Right renal cortex interstitium (tissue), 3 donors: ENCODE measurements at regions not wholly inside any gene's neighbourhood (a gene's known extent, or its start where the extent isn't known, plus 50 kb on each side); places are given as distances from the start of the nearest gene placed in this dataset.
"Not testable (repeated sequence)": the region's sequence is repeated elsewhere in the genome, so short reads cannot be mapped to it uniquely, and the experiment has no call there.

Experiments used
- DNase-seq, 3 donors: peaks; one replicate each; pipeline ENCODE4 v3.0.0-alpha.2; 2013; ENCODE audit warnings: low read depth in 3 of 3, low spot score in 2 of 3

DNA sequence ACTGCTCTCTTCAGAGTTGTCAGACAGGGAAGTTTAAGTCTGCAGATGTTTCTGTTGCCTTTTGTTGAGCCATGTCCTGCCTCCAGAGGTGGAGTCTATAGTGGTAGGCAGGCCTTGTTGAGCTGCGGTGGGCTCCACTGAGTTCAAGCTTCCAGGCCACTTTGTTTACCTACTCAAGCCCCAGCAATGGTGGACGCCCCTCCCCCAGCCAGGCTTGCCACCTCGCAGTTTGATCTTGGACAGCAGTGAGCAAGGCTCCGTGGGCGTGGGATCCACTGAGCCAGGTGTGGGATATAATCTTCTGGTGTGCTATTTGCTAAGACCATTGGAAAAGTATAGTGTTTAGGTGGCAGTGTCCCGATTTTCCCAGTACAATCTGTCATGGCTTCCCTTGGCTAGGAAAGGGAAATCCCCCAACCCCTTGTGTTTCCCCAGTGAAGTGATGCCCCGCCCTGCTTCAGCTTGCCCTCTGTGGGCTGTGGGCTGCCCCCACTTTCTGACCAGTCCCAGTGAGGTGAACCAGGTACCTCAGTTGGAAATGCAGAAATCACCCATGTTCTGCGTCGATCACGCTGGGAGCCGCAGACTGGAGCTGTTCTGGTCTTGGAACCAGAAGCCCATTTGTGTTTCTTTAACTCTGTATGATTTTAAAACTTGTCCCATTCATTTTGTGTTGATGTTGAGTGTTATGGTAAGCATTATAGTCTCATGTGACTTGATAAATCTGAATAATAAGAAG lies 89.2 kb upstream of the CALCR start:
- DNase-seq, result no peak

DNA sequence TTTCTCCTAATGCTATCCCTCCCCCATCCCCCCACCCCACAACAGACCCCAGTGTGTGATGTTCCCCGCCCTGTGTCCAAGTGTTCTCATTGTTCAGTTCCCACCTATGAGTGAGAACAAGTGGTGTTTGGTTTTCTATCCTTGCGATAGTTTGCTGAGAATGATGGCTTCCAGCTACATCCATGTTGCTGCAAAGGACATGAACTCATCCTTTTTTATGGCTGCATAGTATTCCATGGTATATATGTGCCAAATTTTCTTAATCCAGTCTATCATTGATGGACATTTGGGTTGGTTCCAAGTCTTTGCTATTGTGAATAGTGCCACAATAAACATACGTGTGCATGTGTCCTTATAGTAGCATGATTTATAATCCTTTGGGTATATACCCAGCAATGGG lies 83.6 kb upstream of the CALCR start:
- not testable (repeated sequence) for DNase-seq

DNA sequence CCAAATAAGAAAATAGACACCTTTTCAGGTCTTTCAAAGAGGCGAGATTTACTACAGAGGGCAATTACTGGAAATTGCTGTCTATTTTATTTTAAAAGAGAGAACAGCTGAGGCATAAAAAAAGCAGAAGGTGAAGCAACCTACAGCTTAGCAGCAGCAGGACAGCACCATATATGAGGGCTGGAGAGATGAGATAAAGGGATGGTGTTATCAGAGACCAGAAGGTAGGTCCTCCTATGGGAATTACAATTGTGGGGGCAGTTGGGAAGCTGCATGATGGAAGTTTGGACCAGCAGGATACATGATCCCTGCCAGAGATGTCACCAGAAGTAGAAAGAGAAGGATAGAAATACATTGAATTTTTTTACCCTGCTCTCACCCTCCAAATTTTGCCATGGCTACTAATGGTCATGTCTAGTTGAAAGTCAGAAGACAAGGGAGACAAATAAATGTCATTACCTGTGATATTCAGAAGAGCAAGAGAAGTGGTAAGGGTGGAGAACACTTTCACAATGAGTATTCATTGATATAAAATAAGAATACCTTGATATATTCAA lies 77.2 kb upstream of the CALCR start:
- DNase-seq, result no peak

DNA sequence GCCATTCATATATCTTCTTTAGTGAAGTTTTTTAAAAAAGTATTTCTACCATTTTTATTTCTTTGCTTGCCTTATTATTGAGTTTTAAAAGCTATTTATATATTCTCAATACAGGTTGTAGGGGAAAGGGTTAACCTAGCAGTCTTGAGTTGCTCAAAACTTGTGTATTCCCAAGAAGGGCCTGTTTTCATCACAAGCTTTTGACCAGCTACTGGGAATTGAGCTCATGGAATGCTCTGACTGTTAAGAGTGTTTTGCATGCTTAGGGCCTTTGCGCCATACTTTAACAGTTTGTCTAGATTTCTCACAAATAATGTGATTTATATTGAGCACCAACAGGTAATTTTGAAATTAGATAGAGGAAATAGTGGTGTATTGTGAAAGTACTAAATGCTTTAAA lies 72.0 kb upstream of the CALCR start:
- no peak for DNase-seq

DNA sequence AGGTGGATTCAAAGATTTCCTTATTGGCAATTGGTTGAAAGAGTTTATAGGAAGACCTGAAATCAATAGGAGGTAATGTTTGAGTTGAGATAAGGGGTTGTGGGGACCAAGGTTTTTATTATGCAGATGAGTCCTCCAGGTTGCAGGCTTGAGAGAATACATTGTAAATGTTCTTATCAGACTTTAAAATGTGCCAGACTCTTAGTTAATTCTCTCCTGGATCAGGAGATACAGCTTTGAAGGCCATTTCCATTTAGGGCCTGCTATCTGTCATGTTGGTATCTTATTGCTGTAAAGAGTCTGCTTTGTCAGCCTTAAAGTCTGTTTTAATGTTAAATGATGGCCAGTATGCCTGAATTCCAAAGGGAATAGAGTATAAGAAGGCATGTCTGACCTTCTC lies 61.8 kb upstream of the CALCR start:
- no peak for DNase-seq

GRCh38 chr7:93632371-93632770 lies 57.8 kb upstream of the CALCR start:
- no peak for DNase-seq

GRCh38 chr7:93629291-93629801 lies 54.8 kb upstream of the CALCR start:
- no peak for DNase-seq

- no peak for DNase-seq
These were observed 52.3 kb upstream of the CALCR start for GRCh38 chr7:93626869-93627268.
